Astrocyte of the cerebellum (primary cell): ENCODE measurements at regions not wholly inside any gene's neighbourhood (a gene's known extent, or its start where the extent isn't known, plus 50 kb on each side); places are given as distances from the start of the nearest gene placed in this dataset.
"Not testable (repeated sequence)": the region's sequence is repeated elsewhere in the genome, so short reads cannot be mapped to it uniquely, and the experiment has no call there.

Source experiments
- DNase-seq: peaks from one replicate; pipeline ENCODE4 v3.0.0-alpha.2; 2011; ENCODE audit warnings: low read depth
- H3K4me3 ChIP-seq: 2 replicates; pipeline ENCODE4 v1.5.1; 2011; ENCODE audit warnings: mild to moderate bottlenecking, low read depth, low read length, moderate library complexity
- CTCF ChIP-seq: IDR thresholded peaks from 2 replicates; pipeline ENCODE4 v1.5.1; 2012; ENCODE audit warnings: low read length, low read depth, moderate library complexity, mild to moderate bottlenecking; ENCODE audit errors: missing control alignments
- in situ Hi-C: cut with HindIII; loops from 2 replicates; pipeline ENCODE4 v1.10.0; 2017; ENCODE audit warnings: low sequenced_read_pairs

GRCh38 chr5:82447913-82448312 is 169.8 kb upstream of the RPS23 start:
- no peak for DNase-seq

GRCh38 chr5:82446809-82447208 is 168.7 kb upstream of the RPS23 start:
- no peak for DNase-seq
- in situ Hi-C loops: no loop called here
- H3K4me3 ChIP-seq: no peak overlapping the region
- no peak for TF ChIP-seq CTCF

More at GRCh38 chr5:82447913-82448312, 169.8 kb upstream of the RPS23 start:
- TF ChIP-seq CTCF: no peak
- H3K4me3 ChIP-seq: no peak overlapping the region
- in situ Hi-C loops: no loop called here

- H3K4me3 ChIP-seq: no peak overlapping the region
- in situ Hi-C loops: no loop called here
- TF ChIP-seq CTCF: no peak
- DNase-seq: no peak
Observed at GRCh38 chr5:82445726-82446335, 167.7 kb upstream of the RPS23 start.

GRCh38 chr5:82439750-82440445 is 161.7 kb upstream of the RPS23 start:
- no peak overlapping the region for H3K4me3 ChIP-seq
- DNase-seq: no peak
- TF ChIP-seq CTCF: no peak
- in situ Hi-C loops: no loop called here

- H3K4me3 ChIP-seq, DNase-seq, in situ Hi-C loops: not testable (repeated sequence)
Observed at GRCh38 chr5:82437565-82437964, 159.4 kb upstream of the RPS23 start.

- TF ChIP-seq CTCF: no peak
- in situ Hi-C loops: no loop called here
- no peak overlapping the region for H3K4me3 ChIP-seq
- no peak for DNase-seq
Observed at GRCh38 chr5:82436291-82436690, 158.1 kb upstream of the RPS23 start.

GRCh38 chr5:82434696-82435660 is 156.8 kb upstream of the RPS23 start:
- H3K4me3 ChIP-seq, DNase-seq, in situ Hi-C loops: not testable (repeated sequence)
